ENCODE measurements at regions not wholly inside any gene's neighbourhood (a gene's known extent, or its start where the extent isn't known, plus 50 kb on each side); places are given as distances from the start of the nearest gene placed in this dataset.

DNA sequence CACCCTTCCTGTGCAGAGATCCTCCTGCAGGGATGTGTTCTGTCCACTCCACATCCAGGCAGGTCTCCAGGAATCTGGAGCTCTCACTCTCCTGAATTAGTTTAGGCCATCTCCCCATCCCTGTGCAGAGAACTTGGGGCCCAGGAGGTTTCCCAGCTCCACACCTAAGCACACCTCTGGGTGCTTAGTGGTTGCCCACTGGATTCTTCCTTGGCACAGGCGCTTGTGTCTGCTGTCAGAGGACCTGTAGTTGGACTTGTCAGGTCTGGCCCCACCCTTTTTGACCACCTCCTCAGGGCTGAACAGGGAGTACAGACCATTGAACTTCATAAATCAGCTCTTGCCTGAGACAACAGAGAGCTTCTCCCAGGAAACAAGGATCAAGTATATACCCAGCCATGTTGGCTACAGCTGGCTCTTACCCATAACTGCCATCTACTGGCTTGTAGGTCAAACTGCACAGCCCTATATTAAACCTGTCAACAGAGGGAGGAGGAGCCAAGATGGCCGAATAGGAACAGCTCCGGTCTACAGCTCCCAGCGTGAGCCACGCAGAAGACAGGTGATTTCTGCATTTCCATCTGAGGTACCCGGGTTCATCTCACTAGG lies 275.5 kb downstream of the PPARGC1A start:
- Mint-ChIP-seq H3K4me1 (ENCODE audit: low read depth, unreplicated experiment) (no peaks in the 10 kb centered on the region), H3K36me3 (ENCODE audit: unreplicated experiment) (no peaks in the 10 kb centered on the region), H3K27me3 (ENCODE audit: unreplicated experiment) (no peaks in the 10 kb centered on the region), H3K9me3 (ENCODE audit: unreplicated experiment) (no peaks in the 10 kb centered on the region), H3K27ac (ENCODE audit: unreplicated experiment) (no peak overlapping the region), H3K4me3 (ENCODE audit: unreplicated experiment) (no peak overlapping the region)
- no peak for DNase-seq
- TF ChIP-seq CTCF (IDR thresholded peaks at IDR 0.05; ENCODE audit: partially characterized antibody, unreplicated experiment), result no peak

GRCh38 chr4:23613782-23614181 lies 276.1 kb downstream of the PPARGC1A start:
- H3K4me1 Mint-ChIP-seq (ENCODE audit: low read depth, unreplicated experiment), result no peaks in the 10 kb centered on the region
- no peaks in the 10 kb centered on the region for H3K9me3 Mint-ChIP-seq (ENCODE audit: unreplicated experiment)
- no peaks in the 10 kb centered on the region for H3K36me3 Mint-ChIP-seq (ENCODE audit: unreplicated experiment)
- no peak overlapping the region for H3K27ac Mint-ChIP-seq (ENCODE audit: unreplicated experiment)
- H3K4me3 Mint-ChIP-seq (ENCODE audit: unreplicated experiment), result no peak overlapping the region
- no peaks in the 10 kb centered on the region for H3K27me3 Mint-ChIP-seq (ENCODE audit: unreplicated experiment)
- no peak for DNase-seq
- no peak for TF ChIP-seq CTCF (IDR thresholded peaks at IDR 0.05; ENCODE audit: partially characterized antibody, unreplicated experiment)

GRCh38 chr4:23602720-23603119 lies 287.1 kb downstream of the PPARGC1A start:
- no peak for DNase-seq
- no peak overlapping the region for H3K27ac Mint-ChIP-seq (ENCODE audit: unreplicated experiment)
- no peaks in the 10 kb centered on the region for H3K9me3 Mint-ChIP-seq (ENCODE audit: unreplicated experiment)
- TF ChIP-seq CTCF (IDR thresholded peaks at IDR 0.05; ENCODE audit: partially characterized antibody, unreplicated experiment), result no peak
- H3K4me1 Mint-ChIP-seq (ENCODE audit: low read depth, unreplicated experiment), result no peaks in the 10 kb centered on the region
- no peaks in the 10 kb centered on the region for H3K27me3 Mint-ChIP-seq (ENCODE audit: unreplicated experiment)
- H3K4me3 Mint-ChIP-seq (ENCODE audit: unreplicated experiment), result no peak overlapping the region
- H3K36me3 Mint-ChIP-seq (ENCODE audit: unreplicated experiment), result peaks cover under 1% of the 10 kb centered on the region

- no peak for DNase-seq
- Mint-ChIP-seq H3K27me3 (ENCODE audit: unreplicated experiment) (no peaks in the 10 kb centered on the region), H3K4me3 (ENCODE audit: unreplicated experiment) (no peak overlapping the region), H3K36me3 (ENCODE audit: unreplicated experiment) (no peaks in the 10 kb centered on the region), H3K9me3 (ENCODE audit: unreplicated experiment) (no peaks in the 10 kb centered on the region), H3K27ac (ENCODE audit: unreplicated experiment) (no peak overlapping the region), H3K4me1 (ENCODE audit: low read depth, unreplicated experiment) (no peaks in the 10 kb centered on the region)
- TF ChIP-seq CTCF (IDR thresholded peaks at IDR 0.05; ENCODE audit: partially characterized antibody, unreplicated experiment), result no peak
These were observed 295.7 kb downstream of the PPARGC1A start for GRCh38 chr4:23594125-23594524.

DNA sequence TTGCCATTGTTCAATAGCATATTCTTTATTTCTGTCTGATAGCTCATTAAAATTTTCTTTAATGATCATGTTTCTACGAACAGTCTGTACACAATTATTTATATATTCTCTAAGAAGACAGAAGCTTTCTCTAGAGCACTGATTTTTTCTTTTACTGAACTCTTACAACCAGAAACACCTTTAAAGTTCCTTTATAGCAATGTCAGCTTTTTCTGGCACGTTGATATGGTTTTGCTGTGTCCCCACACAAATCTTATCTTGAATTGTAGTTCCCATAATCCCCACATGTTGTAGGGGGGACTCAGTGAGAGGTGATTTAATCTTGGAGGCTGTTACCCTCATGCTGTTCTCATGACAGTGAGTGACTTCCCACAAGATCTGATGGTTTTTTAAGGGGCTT lies 299.4 kb downstream of the PPARGC1A start:
- Mint-ChIP-seq H3K27ac (ENCODE audit: unreplicated experiment) (no peak overlapping the region), H3K27me3 (ENCODE audit: unreplicated experiment) (no peaks in the 10 kb centered on the region), H3K4me3 (ENCODE audit: unreplicated experiment) (no peak overlapping the region), H3K4me1 (ENCODE audit: low read depth, unreplicated experiment) (no peaks in the 10 kb centered on the region), H3K9me3 (ENCODE audit: unreplicated experiment) (no peaks in the 10 kb centered on the region), H3K36me3 (ENCODE audit: unreplicated experiment) (no peaks in the 10 kb centered on the region)
- no peak for DNase-seq
- no peak for TF ChIP-seq CTCF (IDR thresholded peaks at IDR 0.05; ENCODE audit: partially characterized antibody, unreplicated experiment)
